ENCODE measurements at regions not wholly inside any gene's neighbourhood (a gene's known extent, or its start where the extent isn't known, plus 50 kb on each side); places are given as distances from the start of the nearest gene placed in this dataset.
"Not testable (repeated sequence)": the region's sequence is repeated elsewhere in the genome, so short reads cannot be mapped to it uniquely, and the experiment has no call there.

GRCh38 chr6:144528743-144529425, 243.7 kb downstream of the UTRN start:
- H3K36me3 ChIP-seq (ENCODE audit: insufficient read depth, low read length, poor library complexity, severe bottlenecking) = no peaks in the 10 kb centered on the region

GRCh38 chr6:144530118-144530517, 245.0 kb downstream of the UTRN start:
- Histone ChIP-seq H3K36me3 (ENCODE audit: insufficient read depth, low read length, poor library complexity, severe bottlenecking) (no peaks in the 10 kb centered on the region), H3K27me3 (replicated peaks; ENCODE audit: insufficient read depth, low read depth, low read length, poor library complexity) (no peaks in the 10 kb centered on the region), H3K9me3 (ENCODE audit: low read depth, low read length, poor library complexity, severe bottlenecking) (no peaks in the 10 kb centered on the region), H3K27ac (ENCODE audit: low read depth, low read length, poor library complexity, severe bottlenecking) (no peak overlapping the region), H3K4me3 (ENCODE audit: low read depth, low read length, poor library complexity, severe bottlenecking) (no peak overlapping the region), H3K4me1 (ENCODE audit: insufficient read depth, low read length, poor library complexity, severe bottlenecking) (no peaks in the 10 kb centered on the region)
- ChIA-PET POLR2A (ENCODE audit: low non-redundant PET) (no interaction called here), CTCF (no interaction called here)
- intact Hi-C loops (cut with micrococcal nuclease; ENCODE audit: unreplicated experiment) = no loop called here
- no peak for DNase-seq (ENCODE audit: low spot score)
- BruUV-seq (replicated peaks) = no TSS peak
- no peak for TF ChIP-seq EZH2 (IDR thresholded peaks at IDR 0.05; ENCODE audit: borderline replicate concordance, low read depth, low read length, poor library complexity, severe bottlenecking)
- TF ChIP-seq CTCF (conservative IDR thresholded peaks at IDR 0.05; ENCODE audit: low read depth, low read length) = no peak

More at GRCh38 chr6:144528743-144529425, 243.7 kb downstream of the UTRN start:
- H3K27me3 ChIP-seq (replicated peaks; ENCODE audit: insufficient read depth, low read depth, low read length, poor library complexity) = no peaks in the 10 kb centered on the region
- no TSS peak for BruUV-seq (replicated peaks)
- no peaks in the 10 kb centered on the region for H3K4me1 ChIP-seq (ENCODE audit: insufficient read depth, low read length, poor library complexity, severe bottlenecking)
- TF ChIP-seq CTCF (conservative IDR thresholded peaks at IDR 0.05; ENCODE audit: low read depth, low read length) (no peak), EZH2 (IDR thresholded peaks at IDR 0.05; ENCODE audit: borderline replicate concordance, low read depth, low read length, poor library complexity, severe bottlenecking) (no peak)
- intact Hi-C loops (cut with micrococcal nuclease; ENCODE audit: unreplicated experiment) = no loop called here
- H3K27ac ChIP-seq (ENCODE audit: low read depth, low read length, poor library complexity, severe bottlenecking) = no peak overlapping the region
- ChIA-PET CTCF (no interaction called here), POLR2A (ENCODE audit: low non-redundant PET) (no interaction called here)
- peak; percentile 35 for DNase-seq (ENCODE audit: low spot score)
- no peaks in the 10 kb centered on the region for H3K9me3 ChIP-seq (ENCODE audit: low read depth, low read length, poor library complexity, severe bottlenecking)
- no peak overlapping the region for H3K4me3 ChIP-seq (ENCODE audit: low read depth, low read length, poor library complexity, severe bottlenecking)

GRCh38 chr6:144532238-144532637, 247.1 kb downstream of the UTRN start:
- H3K4me1 ChIP-seq (ENCODE audit: insufficient read depth, low read length, poor library complexity, severe bottlenecking); CTCF ChIA-PET; BruUV-seq (replicated peaks); POLR2A ChIA-PET (ENCODE audit: low non-redundant PET); H3K36me3 ChIP-seq (ENCODE audit: insufficient read depth, low read length, poor library complexity, severe bottlenecking); H3K27me3 ChIP-seq (replicated peaks; ENCODE audit: insufficient read depth, low read depth, low read length, poor library complexity); H3K9me3 ChIP-seq (ENCODE audit: low read depth, low read length, poor library complexity, severe bottlenecking); H3K27ac ChIP-seq (ENCODE audit: low read depth, low read length, poor library complexity, severe bottlenecking); intact Hi-C loops (cut with micrococcal nuclease; ENCODE audit: unreplicated experiment); DNase-seq (ENCODE audit: low spot score); H3K4me3 ChIP-seq (ENCODE audit: low read depth, low read length, poor library complexity, severe bottlenecking): not testable (repeated sequence)

GRCh38 chr6:144534180-144534579, 249.0 kb downstream of the UTRN start:
- ChIA-PET CTCF (no interaction called here), POLR2A (ENCODE audit: low non-redundant PET) (no interaction called here)
- H3K27ac ChIP-seq (ENCODE audit: low read depth, low read length, poor library complexity, severe bottlenecking) = no peak overlapping the region
- no peaks in the 10 kb centered on the region for H3K36me3 ChIP-seq (ENCODE audit: insufficient read depth, low read length, poor library complexity, severe bottlenecking)
- TF ChIP-seq EZH2 (IDR thresholded peaks at IDR 0.05; ENCODE audit: borderline replicate concordance, low read depth, low read length, poor library complexity, severe bottlenecking) (no peak), CTCF (conservative IDR thresholded peaks at IDR 0.05; ENCODE audit: low read depth, low read length) (no peak)
- no peak for DNase-seq (ENCODE audit: low spot score)
- H3K9me3 ChIP-seq (ENCODE audit: low read depth, low read length, poor library complexity, severe bottlenecking) = no peaks in the 10 kb centered on the region
- BruUV-seq (replicated peaks) = no TSS peak
- intact Hi-C loops (cut with micrococcal nuclease; ENCODE audit: unreplicated experiment) = no loop called here
- H3K4me1 ChIP-seq (ENCODE audit: insufficient read depth, low read length, poor library complexity, severe bottlenecking) = no peaks in the 10 kb centered on the region
- no peak overlapping the region for H3K4me3 ChIP-seq (ENCODE audit: low read depth, low read length, poor library complexity, severe bottlenecking)
- no peaks in the 10 kb centered on the region for H3K27me3 ChIP-seq (replicated peaks; ENCODE audit: insufficient read depth, low read depth, low read length, poor library complexity)
